ENCODE measurements at regions not wholly inside any gene's neighbourhood (a gene's known extent, or its start where the extent isn't known, plus 50 kb on each side); places are given as distances from the start of the nearest gene placed in this dataset.

DNA sequence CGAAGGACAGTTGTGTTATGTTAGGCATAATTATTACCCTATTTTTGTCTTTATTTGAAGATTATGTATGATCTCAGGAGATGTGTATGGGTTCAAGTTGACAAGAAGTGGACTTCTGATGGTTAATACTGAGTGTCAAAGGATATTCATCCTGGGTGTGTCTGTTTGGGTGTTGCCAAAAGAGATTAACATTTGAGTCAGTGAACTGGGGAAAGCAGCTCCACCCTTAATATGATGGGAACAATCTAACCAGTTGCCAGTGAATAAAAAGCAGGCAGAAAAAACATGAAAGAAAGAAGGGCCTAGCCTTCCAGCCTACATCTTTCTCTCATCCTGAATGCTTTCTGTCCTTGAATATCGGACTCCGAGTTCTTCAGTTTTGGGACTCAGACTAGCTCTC is 332.6 kb downstream of the DTHD1 start:
- no peak for ATAC-seq
- Histone ChIP-seq H3K4me1 (no peaks in the 10 kb centered on the region), H3K36me3 (no peaks in the 10 kb centered on the region), H3K27me3 (no peaks in the 10 kb centered on the region), H3K9me3 (peaks cover 0 to 22% (median 0%) of the 10 kb centered on the region in 3 donors), H3K27ac (no peak overlapping the region), H3K4me3 (no peak overlapping the region)
- TF ChIP-seq EP300 (IDR thresholded peaks at IDR 0.05) (no peak), POLR2AphosphoS5 (IDR thresholded peaks at IDR 0.05) (no peak), POLR2A (IDR thresholded peaks at IDR 0.05) (no peak)
- TF ChIP-seq, protein P1, sequence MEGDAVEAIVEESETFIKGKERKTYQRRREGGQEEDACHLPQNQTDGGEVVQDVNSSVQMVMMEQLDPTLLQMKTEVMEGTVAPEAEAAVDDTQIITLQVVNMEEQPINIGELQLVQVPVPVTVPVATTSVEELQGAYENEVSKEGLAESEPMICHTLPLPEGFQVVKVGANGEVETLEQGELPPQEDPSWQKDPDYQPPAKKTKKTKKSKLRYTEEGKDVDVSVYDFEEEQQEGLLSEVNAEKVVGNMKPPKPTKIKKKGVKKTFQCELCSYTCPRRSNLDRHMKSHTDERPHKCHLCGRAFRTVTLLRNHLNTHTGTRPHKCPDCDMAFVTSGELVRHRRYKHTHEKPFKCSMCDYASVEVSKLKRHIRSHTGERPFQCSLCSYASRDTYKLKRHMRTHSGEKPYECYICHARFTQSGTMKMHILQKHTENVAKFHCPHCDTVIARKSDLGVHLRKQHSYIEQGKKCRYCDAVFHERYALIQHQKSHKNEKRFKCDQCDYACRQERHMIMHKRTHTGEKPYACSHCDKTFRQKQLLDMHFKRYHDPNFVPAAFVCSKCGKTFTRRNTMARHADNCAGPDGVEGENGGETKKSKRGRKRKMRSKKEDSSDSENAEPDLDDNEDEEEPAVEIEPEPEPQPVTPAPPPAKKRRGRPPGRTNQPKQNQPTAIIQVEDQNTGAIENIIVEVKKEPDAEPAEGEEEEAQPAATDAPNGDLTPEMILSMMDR (IDR thresholded peaks at IDR 0.05) = no peak
- WGBS, 2 donors (ENCODE audit: low coverage in 1 of 2) = 64 to 79% methylated on average over 3 of the region's 3 CpGs

DNA sequence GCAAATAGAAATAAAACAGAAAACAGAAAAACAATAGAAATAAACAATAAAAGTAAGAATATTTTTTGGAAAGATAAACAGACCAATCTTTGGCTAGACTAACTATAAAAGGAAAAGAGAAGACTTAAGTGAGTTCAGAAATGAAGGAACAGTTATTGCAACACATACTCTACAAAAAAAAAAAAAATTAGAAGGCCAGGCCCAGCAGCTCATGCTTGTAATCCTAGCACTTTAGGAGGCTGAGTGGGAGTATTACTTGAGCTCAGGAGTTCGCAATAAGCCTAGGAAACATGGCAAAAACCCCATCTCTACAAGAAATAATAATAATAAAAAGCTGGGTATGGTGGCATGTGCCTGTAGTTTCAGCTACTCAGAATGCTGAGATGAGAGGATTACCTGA is 336.7 kb downstream of the DTHD1 start:
- Histone ChIP-seq H3K36me3 (no peaks in the 10 kb centered on the region), H3K4me1 (no peaks in the 10 kb centered on the region), H3K4me3 (no peak overlapping the region), H3K27me3 (no peaks in the 10 kb centered on the region), H3K27ac (no peak overlapping the region), H3K9me3 (no peaks in the 10 kb centered on the region)
- TF ChIP-seq, protein P1 (IDR thresholded peaks at IDR 0.05) = no peak
- TF ChIP-seq POLR2AphosphoS5 (IDR thresholded peaks at IDR 0.05) (no peak), POLR2A (IDR thresholded peaks at IDR 0.05) (no peak), EP300 (IDR thresholded peaks at IDR 0.05) (no peak)
- no peak for ATAC-seq
- WGBS, 2 donors (ENCODE audit: low coverage in 1 of 2) = 60 to 91% methylated on average over 1 of the region's 1 CpG

DNA sequence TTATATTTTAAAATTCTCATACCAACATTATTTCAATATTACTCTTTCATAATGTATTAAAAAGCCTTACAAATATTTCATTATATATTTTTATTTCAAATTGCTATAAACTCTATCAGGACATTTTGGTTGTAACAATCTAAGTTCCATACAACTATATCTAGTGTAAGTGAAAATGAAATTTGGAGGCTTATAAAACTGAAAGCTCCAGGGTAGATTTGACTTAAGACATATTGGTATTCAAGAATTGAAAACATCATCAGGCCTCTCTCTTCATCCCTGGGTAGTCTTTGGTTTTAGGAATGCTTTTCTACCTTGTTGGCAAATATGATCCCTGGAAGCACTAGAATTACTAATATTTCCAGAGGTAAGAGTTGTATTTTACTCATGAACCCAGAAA is 342.6 kb downstream of the DTHD1 start:
- no peaks in the 10 kb centered on the region for H3K27me3 ChIP-seq
- no peak overlapping the region for H3K27ac ChIP-seq
- H3K9me3 ChIP-seq = no peaks in the 10 kb centered on the region
- H3K4me1 ChIP-seq = no peaks in the 10 kb centered on the region
- TF ChIP-seq POLR2AphosphoS5 (IDR thresholded peaks at IDR 0.05) (no peak), POLR2A (IDR thresholded peaks at IDR 0.05) (no peak), EP300 (IDR thresholded peaks at IDR 0.05) (no peak)
- TF ChIP-seq, protein P1 (IDR thresholded peaks at IDR 0.05) = no peak
- no peak for ATAC-seq
- H3K4me3 ChIP-seq = no peak overlapping the region
- H3K36me3 ChIP-seq = no peaks in the 10 kb centered on the region

DNA sequence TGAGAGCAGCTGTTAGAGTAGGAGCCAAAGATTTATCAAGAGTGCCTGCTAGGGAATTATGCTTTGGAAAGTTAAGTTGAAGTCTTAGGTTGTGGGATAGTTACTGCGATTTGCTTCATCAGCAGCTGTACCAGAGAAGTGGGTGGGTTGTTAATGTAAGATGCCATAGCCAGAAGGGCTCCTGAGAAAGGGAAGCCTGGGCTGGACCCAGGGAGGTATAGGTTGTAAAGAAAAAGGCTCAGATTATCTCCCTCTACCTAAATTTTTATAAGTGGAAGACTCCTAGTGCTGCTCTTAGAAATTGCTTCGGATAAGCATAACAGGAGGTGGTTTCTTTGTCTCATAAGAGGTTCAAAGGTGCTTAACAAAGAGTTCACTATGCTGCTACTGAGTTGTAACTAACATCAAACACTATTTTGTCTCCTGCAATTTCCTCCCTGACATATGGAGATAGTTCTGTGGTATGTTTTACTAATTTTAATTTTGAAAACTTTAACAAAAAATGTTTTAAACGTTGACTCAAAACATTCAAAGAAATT is 356.9 kb downstream of the DTHD1 start:
- H3K4me1 ChIP-seq = no peaks in the 10 kb centered on the region
- H3K27me3 ChIP-seq = no peaks in the 10 kb centered on the region
- ATAC-seq = no peak
- TF ChIP-seq EP300 (IDR thresholded peaks at IDR 0.05) (no peak), POLR2A (IDR thresholded peaks at IDR 0.05) (no peak), POLR2AphosphoS5 (IDR thresholded peaks at IDR 0.05) (no peak)
- TF ChIP-seq, protein P1 (IDR thresholded peaks at IDR 0.05) = no peak
- H3K36me3 ChIP-seq = no peaks in the 10 kb centered on the region
- no peak overlapping the region for H3K27ac ChIP-seq
- WGBS, 2 donors (ENCODE audit: low coverage in 1 of 2) = 23 to 36% methylated on average over 3 of the region's 3 CpGs
- H3K4me3 ChIP-seq = no peak overlapping the region
- no peaks in the 10 kb centered on the region for H3K9me3 ChIP-seq

DNA sequence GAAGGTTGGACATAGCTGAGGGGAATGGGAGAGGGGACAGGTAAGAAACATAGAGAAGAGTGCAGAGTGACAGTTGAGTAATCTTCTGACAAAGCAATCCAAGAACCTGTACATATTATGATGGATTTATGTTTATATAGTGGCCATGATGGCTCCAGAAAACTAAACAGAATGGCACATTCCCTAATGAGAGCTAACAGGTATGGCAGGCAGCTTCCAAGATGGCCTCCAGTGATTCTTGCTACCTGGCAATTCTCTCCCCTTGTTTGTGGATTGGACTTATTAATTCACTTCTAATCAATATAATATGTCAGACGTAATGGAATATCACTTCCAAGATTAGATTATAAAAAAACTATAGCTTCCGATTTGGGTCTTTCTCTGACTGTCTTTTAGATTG is 359.5 kb downstream of the DTHD1 start:
- 86 to 90% methylated on average over 1 to 2 of the region's 2 CpGs for WGBS, 2 donors (ENCODE audit: low coverage in 1 of 2)
- no peaks in the 10 kb centered on the region for H3K36me3 ChIP-seq
- H3K4me3 ChIP-seq = no peak overlapping the region
- no peaks in the 10 kb centered on the region for H3K9me3 ChIP-seq
- no peak overlapping the region for H3K27ac ChIP-seq
- no peak for ATAC-seq
- no peaks in the 10 kb centered on the region for H3K27me3 ChIP-seq
- H3K4me1 ChIP-seq = no peaks in the 10 kb centered on the region
- TF ChIP-seq, protein P1 (IDR thresholded peaks at IDR 0.05) = no peak
- no peak for TF ChIP-seq EP300 (IDR thresholded peaks at IDR 0.05)
- TF ChIP-seq POLR2A (IDR thresholded peaks at IDR 0.05) = no peak
- no peak for TF ChIP-seq POLR2AphosphoS5 (IDR thresholded peaks at IDR 0.05)
